ENCODE measurements at regions not wholly inside any gene's neighbourhood (a gene's known extent, or its start where the extent isn't known, plus 50 kb on each side); places are given as distances from the start of the nearest gene placed in this dataset.

DNA sequence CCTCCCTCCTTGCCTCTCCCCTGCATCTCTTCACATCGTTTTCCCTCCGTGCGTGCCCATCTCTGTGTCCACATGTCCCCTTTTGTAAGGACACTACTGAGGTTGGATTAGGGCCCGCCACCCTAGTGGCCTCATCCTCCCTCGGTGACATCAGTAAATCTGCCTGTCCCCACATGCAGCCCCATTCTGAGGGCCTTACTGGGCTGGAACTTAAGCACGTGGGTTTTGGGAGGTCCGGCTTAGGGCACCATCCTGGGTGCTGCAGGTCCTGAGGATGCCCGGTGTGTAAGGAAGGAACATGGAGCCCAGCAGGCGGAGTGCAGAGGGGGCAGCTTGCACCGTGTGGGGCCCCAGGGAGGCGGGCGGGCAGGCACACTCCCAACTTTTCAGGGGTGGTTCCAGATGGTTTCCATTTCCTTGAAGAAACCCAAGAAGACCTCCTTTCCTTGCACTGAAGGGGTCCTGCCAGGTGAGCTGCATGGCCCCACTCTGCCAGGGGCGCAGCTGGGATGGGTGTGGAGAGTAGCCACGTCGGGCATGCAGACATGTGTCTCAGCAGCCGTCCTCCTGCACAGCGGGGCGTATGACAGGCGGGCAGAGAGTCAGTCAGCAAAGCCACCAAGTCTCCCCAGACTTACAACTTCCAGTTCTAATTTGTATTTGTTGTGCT is 329.9 kb downstream of the QKI start:
- Histone ChIP-seq H3K9me3 (no peaks in the 10 kb centered on the region), H3K36me3 (ENCODE audit: control insufficient read depth, insufficient read depth, low read length) (no peaks in the 10 kb centered on the region), H3K4me1 (peaks cover 8% of the 10 kb centered on the region), H3K4me3 (ENCODE audit: low read depth, low read length) (no peak overlapping the region), H3K27me3 (replicated peaks; ENCODE audit: control insufficient read depth, insufficient read depth, low read length) (no peaks in the 10 kb centered on the region)
- CTCF ChIA-PET, result no interaction called here
- BruUV-seq (replicated peaks), result no TSS peak
- Mint-ChIP-seq H3K27ac (ENCODE audit: unreplicated experiment) (no peak overlapping the region), H3K36me3 (ENCODE audit: insufficient read depth, unreplicated experiment) (peaks cover 4% of the 10 kb centered on the region), H3K27me3 (ENCODE audit: insufficient read depth, unreplicated experiment) (no peaks in the 10 kb centered on the region), H3K4me3 (ENCODE audit: unreplicated experiment) (no peak overlapping the region), H3K4me1 (ENCODE audit: low read depth, unreplicated experiment) (no peaks in the 10 kb centered on the region), H3K9me3 (ENCODE audit: unreplicated experiment) (no peaks in the 10 kb centered on the region)
- POLR2A ChIA-PET, result no interaction called here
- no peak for DNase-seq
- intact Hi-C loops (cut with micrococcal nuclease; ENCODE audit: unreplicated experiment), result loop anchor here (10.0 kb wide), 1 partner anchor 210 kb away; no protein-coding TSS in a partner anchor
- TF ChIP-seq, protein P1, sequence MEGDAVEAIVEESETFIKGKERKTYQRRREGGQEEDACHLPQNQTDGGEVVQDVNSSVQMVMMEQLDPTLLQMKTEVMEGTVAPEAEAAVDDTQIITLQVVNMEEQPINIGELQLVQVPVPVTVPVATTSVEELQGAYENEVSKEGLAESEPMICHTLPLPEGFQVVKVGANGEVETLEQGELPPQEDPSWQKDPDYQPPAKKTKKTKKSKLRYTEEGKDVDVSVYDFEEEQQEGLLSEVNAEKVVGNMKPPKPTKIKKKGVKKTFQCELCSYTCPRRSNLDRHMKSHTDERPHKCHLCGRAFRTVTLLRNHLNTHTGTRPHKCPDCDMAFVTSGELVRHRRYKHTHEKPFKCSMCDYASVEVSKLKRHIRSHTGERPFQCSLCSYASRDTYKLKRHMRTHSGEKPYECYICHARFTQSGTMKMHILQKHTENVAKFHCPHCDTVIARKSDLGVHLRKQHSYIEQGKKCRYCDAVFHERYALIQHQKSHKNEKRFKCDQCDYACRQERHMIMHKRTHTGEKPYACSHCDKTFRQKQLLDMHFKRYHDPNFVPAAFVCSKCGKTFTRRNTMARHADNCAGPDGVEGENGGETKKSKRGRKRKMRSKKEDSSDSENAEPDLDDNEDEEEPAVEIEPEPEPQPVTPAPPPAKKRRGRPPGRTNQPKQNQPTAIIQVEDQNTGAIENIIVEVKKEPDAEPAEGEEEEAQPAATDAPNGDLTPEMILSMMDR (IDR thresholded peaks at IDR 0.05; ENCODE audit: insufficient read depth in 1 of 2, low read depth in 1 of 2, low read length in 1 of 2, severe bottlenecking in 1 of 2, unreplicated experiment in 1 of 2), result no peak

DNA sequence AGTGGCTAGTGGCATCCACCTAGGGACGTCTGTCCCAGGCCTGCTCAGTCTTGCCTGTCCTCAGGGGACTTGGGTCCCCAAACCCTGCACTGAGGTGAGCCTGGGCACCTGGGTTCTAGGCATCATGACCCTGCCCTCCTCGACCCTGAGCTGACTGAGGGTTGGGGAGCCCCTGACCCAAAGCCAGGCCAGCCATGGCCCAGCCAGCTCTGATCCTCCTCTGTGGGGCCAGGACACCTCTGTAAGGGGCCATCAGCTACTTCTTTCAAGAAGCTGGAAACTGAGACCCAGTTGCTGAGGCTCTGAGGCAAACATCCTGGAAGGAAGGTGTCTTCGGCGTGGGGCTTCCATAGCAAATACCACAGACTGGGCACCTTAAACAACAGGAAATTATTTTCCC is 329.3 kb downstream of the QKI start:
- CTCF ChIA-PET, result no interaction called here

DNA sequence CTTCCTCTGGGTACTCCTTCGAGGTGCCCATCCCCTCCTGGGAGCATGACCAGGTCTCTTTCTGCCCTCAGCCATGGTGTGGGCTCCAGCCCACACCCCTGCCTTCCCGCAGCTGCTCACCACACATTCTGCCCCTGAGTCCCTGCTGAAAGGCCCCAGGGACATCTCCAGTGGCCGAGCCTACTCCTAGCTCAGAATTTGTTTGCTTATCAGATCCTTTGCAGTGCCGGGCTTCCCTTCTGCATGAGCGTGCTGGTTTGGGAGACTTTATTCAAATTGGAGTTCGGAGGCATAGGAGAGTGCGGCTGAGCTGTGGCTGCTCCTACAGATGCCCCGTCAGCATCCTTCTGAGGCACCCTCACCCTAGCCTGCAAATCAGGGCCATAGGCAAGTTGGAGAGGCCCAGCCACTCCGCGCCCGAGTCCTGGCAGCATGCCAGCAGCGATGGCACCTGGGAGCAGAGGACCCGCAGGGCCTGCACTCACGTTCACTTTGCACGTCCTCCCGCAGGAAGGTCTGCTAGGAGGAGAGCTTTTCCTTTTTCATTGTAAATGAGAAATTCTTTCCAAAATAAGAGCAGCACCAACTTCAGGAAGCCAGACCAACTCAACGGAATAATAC is 327.3 kb downstream of the QKI start:
- Histone ChIP-seq H3K4me3 (ENCODE audit: low read depth, low read length) (no peak overlapping the region), H3K36me3 (ENCODE audit: control insufficient read depth, insufficient read depth, low read length) (no peaks in the 10 kb centered on the region), H3K27me3 (replicated peaks; ENCODE audit: control insufficient read depth, insufficient read depth, low read length) (no peaks in the 10 kb centered on the region), H3K4me1 (peaks cover 8% of the 10 kb centered on the region), H3K9me3 (no peaks in the 10 kb centered on the region)
- no TSS peak for BruUV-seq (replicated peaks)
- Mint-ChIP-seq H3K9me3 (ENCODE audit: unreplicated experiment) (no peaks in the 10 kb centered on the region), H3K4me1 (ENCODE audit: low read depth, unreplicated experiment) (no peaks in the 10 kb centered on the region), H3K27ac (ENCODE audit: unreplicated experiment) (no peak overlapping the region), H3K36me3 (ENCODE audit: insufficient read depth, unreplicated experiment) (peaks cover 4% of the 10 kb centered on the region), H3K27me3 (ENCODE audit: insufficient read depth, unreplicated experiment) (no peaks in the 10 kb centered on the region), H3K4me3 (ENCODE audit: unreplicated experiment) (no peak overlapping the region)
- DNase-seq, result no peak
- TF ChIP-seq, protein P1 (IDR thresholded peaks at IDR 0.05; ENCODE audit: insufficient read depth in 1 of 2, low read depth in 1 of 2, low read length in 1 of 2, severe bottlenecking in 1 of 2, unreplicated experiment in 1 of 2), result no peak
- intact Hi-C loops (cut with micrococcal nuclease; ENCODE audit: unreplicated experiment), result loop anchor here (10.0 kb wide), 1 partner anchor 213 kb away; no protein-coding TSS in a partner anchor
- ChIA-PET POLR2A (no interaction called here), CTCF (no interaction called here)

More for the DNA sequence above, 329.3 kb downstream of the QKI start:
- Mint-ChIP-seq H3K4me1 (ENCODE audit: low read depth, unreplicated experiment) (no peaks in the 10 kb centered on the region), H3K27ac (ENCODE audit: unreplicated experiment) (no peak overlapping the region), H3K9me3 (ENCODE audit: unreplicated experiment) (no peaks in the 10 kb centered on the region), H3K36me3 (ENCODE audit: insufficient read depth, unreplicated experiment) (peaks cover 4% of the 10 kb centered on the region), H3K4me3 (ENCODE audit: unreplicated experiment) (no peak overlapping the region), H3K27me3 (ENCODE audit: insufficient read depth, unreplicated experiment) (no peaks in the 10 kb centered on the region)
- POLR2A ChIA-PET, result no interaction called here
- Histone ChIP-seq H3K36me3 (ENCODE audit: control insufficient read depth, insufficient read depth, low read length) (no peaks in the 10 kb centered on the region), H3K27me3 (replicated peaks; ENCODE audit: control insufficient read depth, insufficient read depth, low read length) (no peaks in the 10 kb centered on the region), H3K9me3 (no peaks in the 10 kb centered on the region), H3K4me1 (peaks cover 8% of the 10 kb centered on the region), H3K4me3 (ENCODE audit: low read depth, low read length) (no peak overlapping the region)
- TF ChIP-seq, protein P1 (IDR thresholded peaks at IDR 0.05; ENCODE audit: insufficient read depth in 1 of 2, low read depth in 1 of 2, low read length in 1 of 2, severe bottlenecking in 1 of 2, unreplicated experiment in 1 of 2), result no peak
- no TSS peak for BruUV-seq (replicated peaks)
- no peak for DNase-seq
- intact Hi-C loops (cut with micrococcal nuclease; ENCODE audit: unreplicated experiment), result loop anchor here (10.0 kb wide), 1 partner anchor 211 kb away; no protein-coding TSS in a partner anchor

Data from Caco-2 (cell line).